GM12874 (cell line): ENCODE measurements at regions not wholly inside any gene's neighbourhood (a gene's known extent, or its start where the extent isn't known, plus 50 kb on each side); places are given as distances from the start of the nearest gene placed in this dataset.

Source experiments
- CTCF ChIP-seq: IDR thresholded peaks from 2 replicates; pipeline ENCODE4 v1.5.1; 2011; ENCODE audit warnings: low read depth, mild to moderate bottlenecking, control low read depth, low read length, moderate library complexity; ENCODE audit not compliant: insufficient read depth

GRCh38 chr6:170098428-170099170 is 192.3 kb downstream of the DLL1 start:
- no peak for TF ChIP-seq CTCF

GRCh38 chr6:170097505-170098427 is 193.1 kb downstream of the DLL1 start:
- no peak for TF ChIP-seq CTCF

- no peak for TF ChIP-seq CTCF
Observed at GRCh38 chr6:170096803-170097504, 193.9 kb downstream of the DLL1 start.

GRCh38 chr6:170096191-170096802 is 194.6 kb downstream of the DLL1 start:
- no peak for TF ChIP-seq CTCF

GRCh38 chr6:170095273-170095981 is 195.5 kb downstream of the DLL1 start:
- no peak for TF ChIP-seq CTCF

GRCh38 chr6:170094686-170095272 is 196.1 kb downstream of the DLL1 start:
- no peak for TF ChIP-seq CTCF
